ENCODE measurements at regions not wholly inside any gene's neighbourhood (a gene's known extent, or its start where the extent isn't known, plus 50 kb on each side); places are given as distances from the start of the nearest gene placed in this dataset.

DNA sequence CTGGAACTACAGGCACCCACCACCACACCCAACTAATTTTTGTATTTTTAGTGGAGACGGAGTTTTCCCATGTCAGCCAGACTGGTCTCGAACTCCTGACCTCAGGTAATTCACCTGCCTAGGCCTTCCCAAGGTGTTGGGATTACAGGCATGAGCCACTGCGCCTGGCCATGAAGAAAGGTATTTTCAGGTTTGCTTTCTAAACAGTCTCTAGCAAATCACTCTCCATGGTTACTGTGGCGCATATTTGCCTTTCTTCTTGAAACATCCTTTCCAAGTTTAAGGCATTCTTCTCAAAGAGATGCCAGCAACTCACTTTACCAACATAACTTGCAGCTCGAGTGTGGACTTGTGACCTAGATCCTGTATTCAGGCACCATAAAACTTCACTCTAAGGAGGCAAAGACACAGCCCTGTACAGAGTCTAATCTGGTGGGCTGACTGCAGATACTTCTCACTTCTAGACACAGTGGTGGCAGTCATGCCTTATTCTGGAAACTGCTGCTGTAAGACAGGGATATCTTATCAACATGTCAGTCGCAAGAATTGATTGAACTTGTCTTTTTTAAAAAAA, 461.4 kb upstream of the TSHZ3 start:
- no peak overlapping the region for H3K4me3 ChIP-seq (replicated peaks; ENCODE audit: low read depth, low read length)
- TF ChIP-seq, protein P1, sequence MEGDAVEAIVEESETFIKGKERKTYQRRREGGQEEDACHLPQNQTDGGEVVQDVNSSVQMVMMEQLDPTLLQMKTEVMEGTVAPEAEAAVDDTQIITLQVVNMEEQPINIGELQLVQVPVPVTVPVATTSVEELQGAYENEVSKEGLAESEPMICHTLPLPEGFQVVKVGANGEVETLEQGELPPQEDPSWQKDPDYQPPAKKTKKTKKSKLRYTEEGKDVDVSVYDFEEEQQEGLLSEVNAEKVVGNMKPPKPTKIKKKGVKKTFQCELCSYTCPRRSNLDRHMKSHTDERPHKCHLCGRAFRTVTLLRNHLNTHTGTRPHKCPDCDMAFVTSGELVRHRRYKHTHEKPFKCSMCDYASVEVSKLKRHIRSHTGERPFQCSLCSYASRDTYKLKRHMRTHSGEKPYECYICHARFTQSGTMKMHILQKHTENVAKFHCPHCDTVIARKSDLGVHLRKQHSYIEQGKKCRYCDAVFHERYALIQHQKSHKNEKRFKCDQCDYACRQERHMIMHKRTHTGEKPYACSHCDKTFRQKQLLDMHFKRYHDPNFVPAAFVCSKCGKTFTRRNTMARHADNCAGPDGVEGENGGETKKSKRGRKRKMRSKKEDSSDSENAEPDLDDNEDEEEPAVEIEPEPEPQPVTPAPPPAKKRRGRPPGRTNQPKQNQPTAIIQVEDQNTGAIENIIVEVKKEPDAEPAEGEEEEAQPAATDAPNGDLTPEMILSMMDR (IDR thresholded peaks at IDR 0.05; ENCODE audit: insufficient read depth, low read length, poor library complexity, severe bottlenecking), result no peak
- no peak for DNase-seq (ENCODE audit: extremely low read depth, insufficient read length)
- H3K27me3 ChIP-seq (replicated peaks; ENCODE audit: control insufficient read depth, insufficient read depth, low read length), result no peaks in the 10 kb centered on the region
- H3K36me3 ChIP-seq (ENCODE audit: control insufficient read depth, insufficient read depth, low read length), result no peaks in the 10 kb centered on the region

- no peak overlapping the region for H3K4me3 ChIP-seq (replicated peaks; ENCODE audit: low read depth, low read length)
- no peak for DNase-seq (ENCODE audit: extremely low read depth, insufficient read length)
- no peaks in the 10 kb centered on the region for H3K36me3 ChIP-seq (ENCODE audit: control insufficient read depth, insufficient read depth, low read length)
- TF ChIP-seq, protein P1 (IDR thresholded peaks at IDR 0.05; ENCODE audit: insufficient read depth, low read length, poor library complexity, severe bottlenecking), result no peak
- no peaks in the 10 kb centered on the region for H3K27me3 ChIP-seq (replicated peaks; ENCODE audit: control insufficient read depth, insufficient read depth, low read length)
These were observed 468.9 kb upstream of the TSHZ3 start for GRCh38 chr19:31817971-31818797.

DNA sequence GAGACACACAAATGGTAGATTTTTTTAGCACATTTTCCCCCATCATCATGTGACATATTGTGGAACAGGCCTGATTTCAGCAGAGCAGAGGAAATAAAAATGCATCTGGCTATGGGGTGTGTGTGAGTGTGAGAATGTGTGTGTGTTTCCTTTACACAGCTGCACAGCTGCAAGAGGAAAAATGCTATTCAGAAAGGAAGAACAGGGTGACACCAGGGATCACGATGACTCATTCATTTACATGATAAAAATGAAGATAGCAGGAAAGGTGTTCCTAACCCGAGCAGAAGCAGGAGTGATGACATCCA, 469.5 kb upstream of the TSHZ3 start:
- no peaks in the 10 kb centered on the region for H3K36me3 ChIP-seq (ENCODE audit: control insufficient read depth, insufficient read depth, low read length)
- no peak for DNase-seq (ENCODE audit: extremely low read depth, insufficient read length)
- H3K4me3 ChIP-seq (replicated peaks; ENCODE audit: low read depth, low read length), result no peak overlapping the region
- TF ChIP-seq, protein P1 (IDR thresholded peaks at IDR 0.05; ENCODE audit: insufficient read depth, low read length, poor library complexity, severe bottlenecking), result no peak
- H3K27me3 ChIP-seq (replicated peaks; ENCODE audit: control insufficient read depth, insufficient read depth, low read length), result no peaks in the 10 kb centered on the region

- H3K27me3 ChIP-seq (replicated peaks; ENCODE audit: control insufficient read depth, insufficient read depth, low read length), result no peaks in the 10 kb centered on the region
- H3K36me3 ChIP-seq (ENCODE audit: control insufficient read depth, insufficient read depth, low read length), result no peaks in the 10 kb centered on the region
- TF ChIP-seq, protein P1 (IDR thresholded peaks at IDR 0.05; ENCODE audit: insufficient read depth, low read length, poor library complexity, severe bottlenecking), result no peak
- no peak for DNase-seq (ENCODE audit: extremely low read depth, insufficient read length)
- H3K4me3 ChIP-seq (replicated peaks; ENCODE audit: low read depth, low read length), result no peak overlapping the region
These were observed 470.6 kb upstream of the TSHZ3 start for GRCh38 chr19:31819837-31820236.

DNA sequence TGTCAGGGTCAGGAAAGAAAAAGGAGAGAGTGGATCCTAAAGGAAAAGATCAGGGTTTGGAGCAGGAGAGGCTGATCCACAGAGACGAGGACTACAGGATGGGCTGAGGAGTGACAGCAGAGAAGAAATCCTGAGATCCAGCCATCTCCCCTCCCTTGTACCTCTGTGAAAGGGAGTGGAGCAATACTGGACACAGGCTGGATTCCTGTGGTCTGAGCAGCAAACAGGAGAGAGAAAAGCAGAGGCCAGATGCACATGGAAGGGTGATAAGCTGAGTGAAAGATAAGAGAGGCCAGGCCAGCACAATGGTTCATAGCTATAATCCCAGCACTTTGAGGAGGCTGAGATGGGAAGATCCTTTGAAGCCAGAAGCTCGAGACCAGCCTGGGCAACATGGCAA, 472.1 kb upstream of the TSHZ3 start:
- Histone ChIP-seq H3K27me3 (replicated peaks; ENCODE audit: control insufficient read depth, insufficient read depth, low read length) (no peaks in the 10 kb centered on the region), H3K4me3 (replicated peaks; ENCODE audit: low read depth, low read length) (no peak overlapping the region), H3K36me3 (ENCODE audit: control insufficient read depth, insufficient read depth, low read length) (no peaks in the 10 kb centered on the region)
- no peak for DNase-seq (ENCODE audit: extremely low read depth, insufficient read length)
- TF ChIP-seq, protein P1 (IDR thresholded peaks at IDR 0.05; ENCODE audit: insufficient read depth, low read length, poor library complexity, severe bottlenecking), result no peak
